NCI-H2171 (cell line): ENCODE measurements at regions not wholly inside any gene's neighbourhood (a gene's known extent, or its start where the extent isn't known, plus 50 kb on each side); places are given as distances from the start of the nearest gene placed in this dataset.
"Not testable (repeated sequence)": the region's sequence is repeated elsewhere in the genome, so short reads cannot be mapped to it uniquely, and the experiment has no call there.

ENCODE experiments used
- DNase-seq: peaks from one replicate; lab custom pipeline; 2025; lab: John Stamatoyannopoulos, UW

- DNase-seq, result no peak
Measured at GRCh38 chr6:95660544-95660943, 83.2 kb downstream of the MANEA start.

GRCh38 chr6:95670011-95670463, 92.7 kb downstream of the MANEA start:
- DNase-seq, result no peak

- no peak for DNase-seq
Measured at GRCh38 chr6:95676011-95676628, 98.8 kb downstream of the MANEA start.

GRCh38 chr6:95679981-95680380, 102.6 kb downstream of the MANEA start:
- DNase-seq, result no peak

- no peak for DNase-seq
Measured at GRCh38 chr6:95681736-95682135, 104.4 kb downstream of the MANEA start.

GRCh38 chr6:95682476-95682875, 105.1 kb downstream of the MANEA start:
- no peak for DNase-seq

GRCh38 chr6:95685822-95686221, 108.5 kb downstream of the MANEA start:
- DNase-seq, result no peak

- DNase-seq, result no peak
Measured at GRCh38 chr6:95686272-95686671, 108.9 kb downstream of the MANEA start.

GRCh38 chr6:95686895-95687294, 109.6 kb downstream of the MANEA start:
- DNase-seq, result peak; percentile 12

GRCh38 chr6:95687839-95688238, 110.5 kb downstream of the MANEA start:
- no peak for DNase-seq

GRCh38 chr6:95690328-95690727, 113.0 kb downstream of the MANEA start:
- DNase-seq, result no peak

- DNase-seq, result no peak
Measured at GRCh38 chr6:95693108-95693507, 115.8 kb downstream of the MANEA start.

GRCh38 chr6:95698271-95698670, 120.9 kb downstream of the MANEA start:
- no peak for DNase-seq

GRCh38 chr6:95723638-95724037, 146.3 kb downstream of the MANEA start:
- DNase-seq, result peak; percentile 39

- DNase-seq, result no peak
Measured at GRCh38 chr6:95725344-95725743, 148.0 kb downstream of the MANEA start.

GRCh38 chr6:95740157-95740556, 162.8 kb downstream of the MANEA start:
- no peak for DNase-seq

GRCh38 chr6:95741045-95741444, 163.7 kb downstream of the MANEA start:
- DNase-seq, result no peak

GRCh38 chr6:95742767-95743289, 165.5 kb downstream of the MANEA start:
- no peak for DNase-seq

GRCh38 chr6:95743591-95743990, 166.3 kb downstream of the MANEA start:
- no peak for DNase-seq

GRCh38 chr6:95758236-95759069, 181.1 kb downstream of the MANEA start:
- not testable (repeated sequence) for DNase-seq

GRCh38 chr6:95767897-95768463, 190.6 kb downstream of the MANEA start:
- no peak for DNase-seq

GRCh38 chr6:95768539-95768938, 191.2 kb downstream of the MANEA start:
- DNase-seq, result no peak

- DNase-seq, result no peak
Measured at GRCh38 chr6:95777338-95777737, 200.0 kb downstream of the MANEA start.
